Psoas muscle (tissue), 7 donors: ENCODE measurements at regions not wholly inside any gene's neighbourhood (a gene's known extent, or its start where the extent isn't known, plus 50 kb on each side); places are given as distances from the start of the nearest gene placed in this dataset.

Experiments used
- ATAC-seq, 4 donors: fragments of 200-7000 bp; cut with Tn5 transposase; one replicate each; pipeline ENCODE4 v1.9.1; 2020; ENCODE audit warnings: moderate library complexity in 3 of 4, mild to moderate bottlenecking in 2 of 4
- DNase-seq, 2 donors: peaks; one replicate each; pipeline ENCODE4 v3.0.0-alpha.2; 2020
- H3K27ac ChIP-seq: fragments of 200-600 bp; one replicate; pipeline ENCODE4 v1.8.0; 2022
- H3K27me3 ChIP-seq, 3 donors: fragments of 200-600 bp in 1 of 3; one replicate each; pipeline versions ENCODE4 v1.6.1 to v1.8.0; 2013 to 2022; ENCODE audit warnings: low read length in 2 of 3, mild to moderate bottlenecking in 2 of 3, moderate library complexity in 1 of 3; ENCODE audit not compliant: insufficient read depth in 3 of 3
- H3K36me3 ChIP-seq, 2 donors: fragments of 200-600 bp in 1 of 2; one replicate each; pipeline versions ENCODE4 v1.6.1 to v1.8.0; 2013 to 2022; ENCODE audit warnings: low read depth in 1 of 2, mild to moderate bottlenecking in 1 of 2, moderate library complexity in 1 of 2; ENCODE audit not compliant: insufficient read depth in 1 of 2
- H3K4me1 ChIP-seq: fragments of 200-600 bp; one replicate; pipeline ENCODE4 v1.8.0; 2022
- H3K4me3 ChIP-seq: fragments of 200-600 bp; one replicate; pipeline ENCODE4 v1.8.0; 2022; ENCODE audit warnings: mild to moderate bottlenecking
- H3K9me3 ChIP-seq: fragments of 200-600 bp; one replicate; pipeline ENCODE4 v1.8.0; 2022
- CTCF ChIP-seq: fragments of 200-600 bp; IDR thresholded peaks from one replicate; pipeline ENCODE4 v1.8.0; 2022; ENCODE audit warnings: antibody characterized with exemption
- WGBS, 3 donors: extraction: QIAGEN DNeasy Blood & Tissue Kit; methylation state at CpG; one replicate each; pipeline versions ENCODE4 v1.1.6 to v1.1.7; 2013; 5-methylcytosine and 5-hydroxymethylcytosine counted together
- intact Hi-C, 2 donors: fragments of 100-400 bp; cut with DNase I; formaldehyde crosslinking; loops; one replicate each; pipeline versions ENCODE4 v1.11.0 to v1.14.2; 2022
- donor health status: healthy with polysubstance abuse.
- donor health status: DM: no; HTN: no; CAD: no; lungs with moderate emphysema.
- donor health status: Bipolar disorder and iron deficiency.
- donor health status: healthy.
- donor health status: DM: yes; HTN: yes; CAD: no.
- donor health status: DM: no; HTN: no; CAD: no.
- donor health status: DM: yes; HTN: yes; CAD: no.

GRCh38 chr1:217981430-217981829, 303.7 kb upstream of the RRP15 start:
- no peaks in the 10 kb centered on the region for H3K36me3 ChIP-seq
- WGBS, 3 donors = 87 to 89% (median 87%) methylated on average over 1 of the region's 1 CpG
- TF ChIP-seq CTCF = no peak
- ATAC-seq (no peak), DNase-seq (no peak)
- H3K4me1 ChIP-seq = no peaks in the 10 kb centered on the region
- no peaks in the 10 kb centered on the region for H3K9me3 ChIP-seq
- no peak overlapping the region for H3K4me3 ChIP-seq
- peaks cover 0 to 5% (median 0%) of the 10 kb centered on the region in 3 donors for H3K27me3 ChIP-seq
- intact Hi-C loops = no loop called here
- H3K27ac ChIP-seq = no peak overlapping the region

GRCh38 chr1:217982331-217983050, 302.6 kb upstream of the RRP15 start:
- no peak overlapping the region for H3K27ac ChIP-seq
- peaks cover 0 to 5% (median 0%) of the 10 kb centered on the region in 3 donors for H3K27me3 ChIP-seq
- H3K4me1 ChIP-seq = no peaks in the 10 kb centered on the region
- WGBS, 3 donors = 26 to 44% (median 34%) methylated on average over 19 of the region's 19 CpGs
- DNase-seq (peak in 1 of 2 donors; percentile 39), ATAC-seq (no peak)
- H3K9me3 ChIP-seq = no peaks in the 10 kb centered on the region
- no peaks in the 10 kb centered on the region for H3K36me3 ChIP-seq
- TF ChIP-seq CTCF = no peak
- intact Hi-C loops = no loop called here
- no peak overlapping the region for H3K4me3 ChIP-seq

GRCh38 chr1:217983051-217983375, 302.1 kb upstream of the RRP15 start:
- Histone ChIP-seq H3K27ac (no peak overlapping the region), H3K9me3 (no peaks in the 10 kb centered on the region), H3K4me1 (no peaks in the 10 kb centered on the region), H3K36me3 (no peaks in the 10 kb centered on the region), H3K27me3 (peaks cover 0 to 5% (median 0%) of the 10 kb centered on the region in 3 donors), H3K4me3 (no peak overlapping the region)
- DNase-seq (no peak), ATAC-seq (no peak)
- intact Hi-C loops = no loop called here
- no peak for TF ChIP-seq CTCF
- WGBS, 3 donors = 24 to 30% (median 24%) methylated on average over 4 of the region's 4 CpGs

DNA sequence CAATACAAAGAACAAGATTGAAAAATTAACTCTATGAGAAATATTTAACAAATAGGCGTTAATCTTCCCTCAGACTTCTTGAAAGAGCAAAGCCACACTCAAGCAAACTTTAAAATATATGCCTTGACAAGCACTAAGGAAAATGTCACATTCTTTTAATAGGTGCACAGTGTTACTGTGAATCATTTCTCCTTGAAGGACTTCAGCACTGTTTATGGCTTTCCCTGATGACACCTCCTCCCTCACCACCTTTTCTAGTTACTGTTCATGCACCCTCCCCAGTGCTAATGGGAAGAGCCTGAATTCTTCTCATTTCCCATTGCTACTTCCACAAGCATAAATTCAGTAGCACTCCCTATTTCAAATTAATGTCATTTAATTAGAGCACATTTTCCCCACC, 299.5 kb upstream of the RRP15 start:
- no peak for TF ChIP-seq CTCF

GRCh38 chr1:217989510-217989909, 295.6 kb upstream of the RRP15 start:
- Histone ChIP-seq H3K27me3 (no peaks in the 10 kb centered on the region), H3K4me1 (no peaks in the 10 kb centered on the region), H3K27ac (no peak overlapping the region), H3K9me3 (no peaks in the 10 kb centered on the region), H3K36me3 (no peaks in the 10 kb centered on the region), H3K4me3 (no peak overlapping the region)
- no peak for TF ChIP-seq CTCF
- WGBS, 3 donors = 66 to 75% (median 66%) methylated on average over 2 of the region's 2 CpGs
- no peak for DNase-seq
- intact Hi-C loops = no loop called here
- no peak for ATAC-seq

More for the DNA sequence above, 299.5 kb upstream of the RRP15 start:
- Histone ChIP-seq H3K9me3 (no peaks in the 10 kb centered on the region), H3K4me3 (no peak overlapping the region), H3K36me3 (no peaks in the 10 kb centered on the region), H3K4me1 (no peaks in the 10 kb centered on the region), H3K27me3 (no peaks in the 10 kb centered on the region), H3K27ac (no peak overlapping the region)
- 86 to 91% (median 88%) methylated on average over 1 of the region's 1 CpG for whole genome bisulfite sequencing, 3 donors
- intact Hi-C loops = no loop called here
- ATAC-seq (no peak), DNase-seq (no peak)
